GM12892 (cell line): ENCODE measurements at regions not wholly inside any gene's neighbourhood (a gene's known extent, or its start where the extent isn't known, plus 50 kb on each side); places are given as distances from the start of the nearest gene placed in this dataset.

Experiments used
- POLR2A ChIP-seq: IDR thresholded peaks from 2 replicates; pipeline ENCODE4 v1.6.1; 2011; ENCODE audit warnings: low read depth, low read length, control low read depth
- POLR2AphosphoS5 ChIP-seq: IDR thresholded peaks from 2 replicates; pipeline ENCODE4 v1.6.1; 2011; ENCODE audit warnings: low read depth, low read length, control low read depth
- TAF1 ChIP-seq: IDR thresholded peaks from 2 replicates; pipeline ENCODE4 v1.6.1; 2011; ENCODE audit warnings: low read depth, mild to moderate bottlenecking, control low read depth, low read length, borderline replicate concordance

DNA sequence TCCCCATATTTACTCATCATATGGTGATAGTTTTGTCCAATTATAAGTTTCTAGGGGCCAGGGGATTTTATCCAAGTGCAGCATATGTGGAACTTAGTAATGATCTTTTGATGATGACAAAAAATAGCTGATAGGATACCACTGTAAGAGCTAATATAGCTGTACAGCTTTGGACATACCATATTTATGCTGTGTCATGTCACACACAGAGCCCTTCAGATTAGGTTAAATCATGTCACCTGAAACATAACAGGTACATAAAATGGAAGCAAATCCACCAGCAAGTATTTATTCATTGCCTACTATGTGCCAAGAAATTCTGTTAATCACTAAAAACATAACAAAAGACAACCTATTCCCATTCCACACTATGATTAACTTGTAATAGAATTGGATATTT, 82.8 kb upstream of the IPO9 start:
- TF ChIP-seq POLR2AphosphoS5: no peak
- TF ChIP-seq TAF1: no peak
- no peak for TF ChIP-seq POLR2A
